ENCODE measurements at regions not wholly inside any gene's neighbourhood (a gene's known extent, or its start where the extent isn't known, plus 50 kb on each side); places are given as distances from the start of the nearest gene placed in this dataset.

GRCh38 chr4:165654556-165654955 is 218.5 kb upstream of the TLL1 start:
- Histone ChIP-seq H3K36me3 (no peaks in the 10 kb centered on the region), H3K27ac (no peak overlapping the region), H3K9me3 (peaks cover 0 to 19% (median 2%) of the 10 kb centered on the region in 12 donors), H3K4me1 (no peaks in the 10 kb centered on the region), H3K27me3 (no peaks in the 10 kb centered on the region), H3K4me3 (no peak overlapping the region)
- intact Hi-C loops (cut with DNase I), result no loop called here
- WGBS, 4 donors, result 87 to 94% (median 91%) methylated on average over 2 of the region's 2 CpGs
- TF ChIP-seq CTCF (IDR thresholded peaks at IDR 0.05) (no peak), POLR2A (IDR thresholded peaks at IDR 0.05) (no peak)
- ATAC-seq, result no peak
- no peak for DNase-seq

DNA sequence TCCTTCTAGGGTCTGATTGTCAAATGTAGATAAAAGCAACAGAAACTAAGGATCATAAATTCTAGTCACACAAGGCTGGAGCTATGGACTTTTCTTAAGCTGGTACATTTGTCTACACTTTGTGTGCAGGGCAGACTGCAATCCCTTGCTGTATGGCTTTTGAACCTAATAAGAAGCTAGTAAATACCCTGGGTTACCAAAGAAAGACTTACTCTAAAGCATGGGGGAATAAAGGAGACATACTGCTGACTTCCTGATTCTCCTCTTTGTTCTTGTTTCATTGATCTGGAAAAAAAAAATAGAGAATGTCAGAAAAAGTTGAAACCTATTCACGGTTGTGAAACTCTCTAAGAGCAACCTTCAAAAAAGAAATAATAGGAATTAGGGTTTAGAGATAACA is 216.6 kb upstream of the TLL1 start:
- Histone ChIP-seq H3K4me3 (no peak overlapping the region), H3K36me3 (no peaks in the 10 kb centered on the region), H3K9me3 (peaks cover 0 to 19% (median 2%) of the 10 kb centered on the region in 12 donors), H3K4me1 (no peaks in the 10 kb centered on the region), H3K27ac (no peak overlapping the region), H3K27me3 (no peaks in the 10 kb centered on the region)
- intact Hi-C loops (cut with DNase I), result no loop called here
- DNase-seq (no peak), ATAC-seq (no peak)
- 51 to 73% (median 61%) methylated on average over 1 of the region's 1 CpG for WGBS, 4 donors
- no peak for TF ChIP-seq CTCF (IDR thresholded peaks at IDR 0.05)
- no peak for TF ChIP-seq POLR2A (IDR thresholded peaks at IDR 0.05)

DNA sequence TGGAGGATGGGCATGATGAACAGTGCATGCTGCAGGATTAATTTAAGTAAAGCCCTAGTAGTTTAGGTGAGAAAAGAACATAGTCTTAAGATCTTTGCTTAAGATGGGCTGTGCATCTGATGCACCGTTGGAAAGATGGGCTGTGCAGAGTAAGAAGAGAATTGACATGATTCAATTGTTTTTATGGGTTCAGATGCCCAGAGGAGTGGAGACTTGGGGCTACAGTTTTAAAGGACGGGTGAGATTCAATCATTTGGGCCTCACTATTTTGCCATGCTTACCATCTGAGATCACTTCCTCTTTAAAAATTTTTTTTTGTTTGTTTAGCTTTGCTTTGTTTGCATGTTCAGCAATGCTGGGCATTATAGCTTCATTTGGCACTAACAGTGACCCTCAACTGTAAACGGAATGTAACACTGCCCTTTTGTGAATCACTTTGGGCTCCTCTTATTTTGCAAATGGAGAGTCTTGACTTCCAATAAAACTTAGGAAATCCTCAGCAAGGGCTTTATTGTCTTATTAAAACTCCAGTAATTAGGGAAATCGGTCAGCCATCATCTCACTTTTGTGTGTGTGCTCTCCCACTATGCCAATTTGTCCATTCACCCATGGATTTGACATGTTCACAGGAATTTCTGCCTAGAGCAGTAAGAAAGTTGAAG is 216.1 kb upstream of the TLL1 start:
- intact Hi-C loops (cut with DNase I), result no loop called here
- 62 to 67% (median 65%) methylated on average over 4 of the region's 4 CpGs for WGBS, 4 donors

DNA sequence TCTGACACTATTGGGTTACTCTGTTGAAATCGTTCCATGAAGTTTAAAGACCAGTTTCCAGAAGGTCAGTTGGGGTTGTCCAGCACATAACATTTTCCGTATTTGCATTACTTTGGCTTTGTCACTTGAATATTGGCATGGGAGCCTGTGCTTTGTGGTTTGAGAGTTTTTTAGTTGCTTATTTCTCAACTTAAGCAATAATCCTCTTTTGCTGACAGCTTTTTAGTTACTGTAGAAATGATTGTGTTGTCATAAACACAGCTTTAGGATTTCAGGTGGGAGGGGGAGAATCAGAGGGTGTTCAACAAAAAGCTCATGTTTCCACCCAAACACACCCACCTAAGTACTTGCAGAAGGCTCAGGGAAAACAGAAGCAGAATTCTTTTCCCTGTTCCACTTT is 210.7 kb upstream of the TLL1 start:
- no peak overlapping the region for H3K27ac ChIP-seq
- intact Hi-C loops (cut with DNase I), result no loop called here
- no peaks in the 10 kb centered on the region for H3K9me3 ChIP-seq
- DNase-seq, result no peak
- H3K4me3 ChIP-seq, result no peak overlapping the region
- ATAC-seq, result no peak
- no peaks in the 10 kb centered on the region for H3K36me3 ChIP-seq
- no peaks in the 10 kb centered on the region for H3K4me1 ChIP-seq
- WGBS, 4 donors, result 68 to 82% (median 75%) methylated on average over 2 of the region's 2 CpGs
- TF ChIP-seq POLR2A (IDR thresholded peaks at IDR 0.05) (no peak), CTCF (IDR thresholded peaks at IDR 0.05) (no peak)
- no peaks in the 10 kb centered on the region for H3K27me3 ChIP-seq

More for the DNA sequence above, 216.1 kb upstream of the TLL1 start:
- TF ChIP-seq CTCF (IDR thresholded peaks at IDR 0.05), result no peak
- TF ChIP-seq POLR2A (IDR thresholded peaks at IDR 0.05), result no peak
- no peaks in the 10 kb centered on the region for H3K27me3 ChIP-seq
- no peaks in the 10 kb centered on the region for H3K36me3 ChIP-seq
- DNase-seq (no peak), ATAC-seq (no peak)
- no peak overlapping the region for H3K4me3 ChIP-seq
- peaks cover 0 to 19% (median 2%) of the 10 kb centered on the region in 12 donors for H3K9me3 ChIP-seq
- no peaks in the 10 kb centered on the region for H3K4me1 ChIP-seq
- no peak overlapping the region for H3K27ac ChIP-seq

Measured in heart left ventricle (tissue), 16 donors.